Lower leg skin (tissue), 4 donors: ENCODE measurements at regions not wholly inside any gene's neighbourhood (a gene's known extent, or its start where the extent isn't known, plus 50 kb on each side); places are given as distances from the start of the nearest gene placed in this dataset.
"Not testable (repeated sequence)": the region's sequence is repeated elsewhere in the genome, so short reads cannot be mapped to it uniquely, and the experiment has no call there.

Experiments used
- DNase-seq, 2 donors: peaks; one replicate each; pipeline ENCODE4 v3.0.0-alpha.2; 2019; ENCODE audit warnings: low spot score in 2 of 2
- H3K4me3 ChIP-seq: fragments of 200-600 bp; sonication (generic); 2 replicates; pipeline ENCODE4 v1.5.1; 2017; ENCODE audit warnings: mild to moderate bottlenecking, low read depth; ENCODE audit not compliant: poor library complexity, severe bottlenecking
- POLR2A ChIP-seq, 2 donors: fragments of 450-650 bp; IDR thresholded peaks; one replicate each; pipeline ENCODE4 v1.6.1; 2016 to 2017; ENCODE audit warnings: antibody characterized with exemption in 2 of 2, mild to moderate bottlenecking in 1 of 2, moderate library complexity in 1 of 2
- WGBS, 2 donors: methylation state at CpG; one replicate each; pipeline ENCODE4 v1.1.5; 2018; 5-methylcytosine and 5-hydroxymethylcytosine counted together
- intact Hi-C: fragments of 100-400 bp; cut with DNase I; formaldehyde crosslinking; loops from one replicate; pipeline ENCODE4 v1.15.0; 2023; ENCODE audit warnings: low total_unique reads
- TF ChIP-seq, protein P1 (sequence below), 3 donors: fragments of 450-650 bp; IDR thresholded peaks; one replicate each; pipeline ENCODE4 v1.5.1; 2016; ENCODE audit warnings: antibody characterized with exemption in 3 of 3, mild to moderate bottlenecking in 3 of 3, moderate library complexity in 2 of 3

DNA sequence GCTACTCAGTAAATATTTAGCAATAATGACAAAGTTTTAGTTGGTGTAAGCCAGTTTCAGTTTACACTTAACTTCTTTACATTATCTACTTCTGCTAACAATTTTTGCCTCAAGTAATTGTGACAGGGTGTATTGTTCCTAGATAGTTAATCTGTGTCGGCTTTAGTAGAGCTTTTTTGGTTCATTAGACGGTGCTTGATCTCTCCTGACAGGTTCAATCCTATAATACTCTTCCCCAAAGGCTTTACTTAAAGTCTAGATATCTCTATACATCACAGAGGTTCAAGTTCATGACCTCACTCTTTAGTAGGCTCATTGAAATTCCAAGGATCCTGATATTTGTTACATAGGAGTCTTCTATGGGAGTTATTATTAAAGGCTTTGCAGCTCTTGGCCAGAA, 365.6 kb upstream of the DPPA4 start:
- DNase-seq, result no peak
- no peak overlapping the region for H3K4me3 ChIP-seq
- TF ChIP-seq, protein P1, sequence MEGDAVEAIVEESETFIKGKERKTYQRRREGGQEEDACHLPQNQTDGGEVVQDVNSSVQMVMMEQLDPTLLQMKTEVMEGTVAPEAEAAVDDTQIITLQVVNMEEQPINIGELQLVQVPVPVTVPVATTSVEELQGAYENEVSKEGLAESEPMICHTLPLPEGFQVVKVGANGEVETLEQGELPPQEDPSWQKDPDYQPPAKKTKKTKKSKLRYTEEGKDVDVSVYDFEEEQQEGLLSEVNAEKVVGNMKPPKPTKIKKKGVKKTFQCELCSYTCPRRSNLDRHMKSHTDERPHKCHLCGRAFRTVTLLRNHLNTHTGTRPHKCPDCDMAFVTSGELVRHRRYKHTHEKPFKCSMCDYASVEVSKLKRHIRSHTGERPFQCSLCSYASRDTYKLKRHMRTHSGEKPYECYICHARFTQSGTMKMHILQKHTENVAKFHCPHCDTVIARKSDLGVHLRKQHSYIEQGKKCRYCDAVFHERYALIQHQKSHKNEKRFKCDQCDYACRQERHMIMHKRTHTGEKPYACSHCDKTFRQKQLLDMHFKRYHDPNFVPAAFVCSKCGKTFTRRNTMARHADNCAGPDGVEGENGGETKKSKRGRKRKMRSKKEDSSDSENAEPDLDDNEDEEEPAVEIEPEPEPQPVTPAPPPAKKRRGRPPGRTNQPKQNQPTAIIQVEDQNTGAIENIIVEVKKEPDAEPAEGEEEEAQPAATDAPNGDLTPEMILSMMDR (IDR thresholded peaks at IDR 0.05), result no peak
- no peak for TF ChIP-seq POLR2A (IDR thresholded peaks at IDR 0.05)
- intact Hi-C loops, result no loop called here
- WGBS, 2 donors, result 53 to 63% methylated on average over 2 of the region's 2 CpGs

GRCh38 chr3:109705133-109705532, 367.8 kb upstream of the DPPA4 start:
- WGBS, 2 donors, result 92 to 95% methylated on average over 1 of the region's 1 CpG
- intact Hi-C loops, H3K4me3 ChIP-seq, DNase-seq: not testable (repeated sequence)

GRCh38 chr3:109707617-109708016, 370.3 kb upstream of the DPPA4 start:
- no peak for DNase-seq
- intact Hi-C loops, result no loop called here
- no peak for TF ChIP-seq POLR2A (IDR thresholded peaks at IDR 0.05)
- TF ChIP-seq, protein P1 (IDR thresholded peaks at IDR 0.05), result no peak
- WGBS, 2 donors, result 55 to 57% methylated on average over 2 of the region's 2 CpGs
- H3K4me3 ChIP-seq, result no peak overlapping the region

DNA sequence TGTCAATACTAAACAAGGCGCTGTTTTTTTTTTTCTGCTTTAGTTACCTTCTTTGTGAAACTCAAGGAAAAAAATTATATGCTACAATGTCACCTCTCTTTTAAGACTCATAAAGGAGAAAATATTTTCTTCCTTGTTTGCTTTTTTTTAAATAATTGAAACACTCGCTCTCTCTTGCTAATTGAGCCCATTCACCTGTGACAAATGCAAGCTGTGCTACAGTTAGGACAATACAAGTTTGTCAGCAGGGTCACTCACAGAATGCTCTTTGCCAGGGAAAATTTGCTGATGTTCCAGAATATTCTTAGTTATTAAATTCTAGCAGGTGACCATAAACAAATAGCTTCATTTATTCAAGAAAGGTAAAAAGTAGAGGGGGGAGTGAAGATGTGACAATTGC, 375.9 kb upstream of the DPPA4 start:
- no peak for DNase-seq
- TF ChIP-seq, protein P1 (IDR thresholded peaks at IDR 0.05), result no peak
- no peak for TF ChIP-seq POLR2A (IDR thresholded peaks at IDR 0.05)
- intact Hi-C loops, result no loop called here
- no peak overlapping the region for H3K4me3 ChIP-seq
- WGBS, 2 donors, result 71% methylated on average over 2 of the region's 2 CpGs

DNA sequence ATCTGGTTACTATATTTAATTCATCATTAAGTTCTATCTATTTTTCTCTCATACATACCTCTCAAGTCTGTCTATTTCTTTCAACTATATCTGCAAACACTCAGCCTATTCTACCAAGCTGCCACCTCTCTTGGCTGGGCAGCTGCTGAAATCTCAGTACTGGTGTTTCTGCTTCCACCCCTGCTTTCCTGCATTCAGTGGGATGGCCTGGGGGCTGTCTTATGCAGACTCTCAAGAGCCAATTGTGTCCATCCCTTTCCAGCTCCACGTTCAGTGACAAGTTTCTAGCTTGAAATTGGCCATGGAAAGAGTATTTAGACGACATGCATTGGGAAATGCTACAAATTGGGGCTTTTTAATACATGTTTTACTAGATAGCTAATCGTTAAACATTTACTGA, 378.4 kb upstream of the DPPA4 start:
- 37 to 48% methylated on average over 3 of the region's 3 CpGs for WGBS, 2 donors
- DNase-seq, result no peak
- H3K4me3 ChIP-seq, result no peak overlapping the region
- TF ChIP-seq, protein P1 (IDR thresholded peaks at IDR 0.05), result no peak
- TF ChIP-seq POLR2A (IDR thresholded peaks at IDR 0.05), result no peak
- intact Hi-C loops, result no loop called here

- H3K4me3 ChIP-seq, result no peak overlapping the region
- no peak for DNase-seq
- 79% methylated on average over 4 of the region's 4 CpGs for whole genome bisulfite sequencing, 2 donors
- no peak for TF ChIP-seq POLR2A (IDR thresholded peaks at IDR 0.05)
- TF ChIP-seq, protein P1 (IDR thresholded peaks at IDR 0.05), result no peak
- intact Hi-C loops, result no loop called here
Observed at GRCh38 chr3:109718850-109719249, 381.5 kb upstream of the DPPA4 start.
